Osteoblast (primary cell): ENCODE measurements at regions not wholly inside any gene's neighbourhood (a gene's known extent, or its start where the extent isn't known, plus 50 kb on each side); places are given as distances from the start of the nearest gene placed in this dataset.

Source experiments
- DNase-seq: peaks from one replicate; pipeline ENCODE4 v3.0.0; 2011; ENCODE audit warnings: low spot score, mixed read lengths; ENCODE audit not compliant: insufficient read length; ENCODE audit errors: missing footprints
- H2AFZ ChIP-seq: 2 replicates; pipeline ENCODE4 v1.6.0; 2011; ENCODE audit warnings: mild to moderate bottlenecking, low read length
- H3K27ac ChIP-seq: 2 replicates; pipeline ENCODE4 v1.5.1; 2011; ENCODE audit warnings: mild to moderate bottlenecking, low read depth, low read length, moderate library complexity
- H3K27me3 ChIP-seq: 2 replicates; pipeline ENCODE4 v1.6.0; 2012; ENCODE audit warnings: mild to moderate bottlenecking, control low read depth, inconsistent platforms, low read length, moderate library complexity; ENCODE audit not compliant: insufficient read depth
- H3K36me3 ChIP-seq: 2 replicates; pipeline ENCODE4 v1.5.1; 2011; ENCODE audit warnings: mild to moderate bottlenecking, low read length, control low read depth, moderate library complexity; ENCODE audit not compliant: insufficient read depth
- H3K4me1 ChIP-seq: 2 replicates; pipeline ENCODE4 v1.5.1; 2011; ENCODE audit warnings: mild to moderate bottlenecking, low read length, control low read depth, moderate library complexity; ENCODE audit not compliant: insufficient read depth
- H3K4me2 ChIP-seq: 2 replicates; pipeline ENCODE4 v1.6.0; 2011; ENCODE audit warnings: mild to moderate bottlenecking, low read length; ENCODE audit not compliant: insufficient read depth
- H3K4me3 ChIP-seq: fragments of 200-600 bp; sonication (generic); 3 replicates; pipeline ENCODE4 v1.5.1; 2012; ENCODE audit warnings: mild to moderate bottlenecking, low read length, inconsistent platforms; ENCODE audit not compliant: insufficient read depth
- H3K79me2 ChIP-seq: 2 replicates; pipeline ENCODE4 v1.6.0; 2012; ENCODE audit warnings: mild to moderate bottlenecking, low read length, control low read depth, inconsistent platforms; ENCODE audit not compliant: insufficient read depth
- H3K9me3 ChIP-seq: 2 replicates; pipeline ENCODE4 v1.5.1; 2011; ENCODE audit warnings: low read depth, low read length, control low read depth
- H4K20me1 ChIP-seq: 2 replicates; pipeline ENCODE4 v1.6.0; 2012; ENCODE audit warnings: mild to moderate bottlenecking, low read length, control low read depth; ENCODE audit not compliant: insufficient read depth
- TF ChIP-seq, protein P1 (sequence below): IDR thresholded peaks from 2 replicates; pipeline ENCODE4 v1.5.1; 2011; ENCODE audit warnings: mild to moderate bottlenecking, low read depth, low read length, moderate library complexity; ENCODE audit errors: extremely low read depth

DNA sequence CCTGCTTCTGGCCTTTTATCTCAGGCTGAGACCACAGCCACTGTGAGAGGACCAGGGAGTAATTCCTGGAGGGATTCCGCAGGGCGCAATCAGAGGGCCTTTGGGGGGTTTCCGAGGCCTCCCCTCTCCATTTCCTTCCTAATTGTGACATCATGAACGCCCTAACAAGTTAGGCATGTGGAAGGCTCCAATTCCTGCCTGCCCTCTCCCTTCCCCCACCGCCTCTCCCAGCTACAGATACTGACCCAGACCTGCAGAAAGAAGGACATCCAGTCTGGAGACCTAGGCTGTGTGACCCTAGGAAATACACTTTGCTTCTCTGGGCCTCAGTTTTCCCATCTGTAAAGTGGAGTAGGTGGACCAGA is 637.9 kb downstream of the MED13L start:
- no peak overlapping the region for H3K4me2 ChIP-seq
- DNase-seq: no peak
- no peak overlapping the region for H2AFZ ChIP-seq
- H3K27ac ChIP-seq: no peak overlapping the region
- no peaks in the 10 kb centered on the region for H3K4me1 ChIP-seq
- no peaks in the 10 kb centered on the region for H3K36me3 ChIP-seq
- TF ChIP-seq, protein P1, sequence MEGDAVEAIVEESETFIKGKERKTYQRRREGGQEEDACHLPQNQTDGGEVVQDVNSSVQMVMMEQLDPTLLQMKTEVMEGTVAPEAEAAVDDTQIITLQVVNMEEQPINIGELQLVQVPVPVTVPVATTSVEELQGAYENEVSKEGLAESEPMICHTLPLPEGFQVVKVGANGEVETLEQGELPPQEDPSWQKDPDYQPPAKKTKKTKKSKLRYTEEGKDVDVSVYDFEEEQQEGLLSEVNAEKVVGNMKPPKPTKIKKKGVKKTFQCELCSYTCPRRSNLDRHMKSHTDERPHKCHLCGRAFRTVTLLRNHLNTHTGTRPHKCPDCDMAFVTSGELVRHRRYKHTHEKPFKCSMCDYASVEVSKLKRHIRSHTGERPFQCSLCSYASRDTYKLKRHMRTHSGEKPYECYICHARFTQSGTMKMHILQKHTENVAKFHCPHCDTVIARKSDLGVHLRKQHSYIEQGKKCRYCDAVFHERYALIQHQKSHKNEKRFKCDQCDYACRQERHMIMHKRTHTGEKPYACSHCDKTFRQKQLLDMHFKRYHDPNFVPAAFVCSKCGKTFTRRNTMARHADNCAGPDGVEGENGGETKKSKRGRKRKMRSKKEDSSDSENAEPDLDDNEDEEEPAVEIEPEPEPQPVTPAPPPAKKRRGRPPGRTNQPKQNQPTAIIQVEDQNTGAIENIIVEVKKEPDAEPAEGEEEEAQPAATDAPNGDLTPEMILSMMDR: no peak
- H3K79me2 ChIP-seq: no peaks in the 10 kb centered on the region
- no peak overlapping the region for H3K4me3 ChIP-seq
- H4K20me1 ChIP-seq: no peaks in the 10 kb centered on the region
- H3K9me3 ChIP-seq: no peaks in the 10 kb centered on the region
- H3K27me3 ChIP-seq: no peaks in the 10 kb centered on the region

DNA sequence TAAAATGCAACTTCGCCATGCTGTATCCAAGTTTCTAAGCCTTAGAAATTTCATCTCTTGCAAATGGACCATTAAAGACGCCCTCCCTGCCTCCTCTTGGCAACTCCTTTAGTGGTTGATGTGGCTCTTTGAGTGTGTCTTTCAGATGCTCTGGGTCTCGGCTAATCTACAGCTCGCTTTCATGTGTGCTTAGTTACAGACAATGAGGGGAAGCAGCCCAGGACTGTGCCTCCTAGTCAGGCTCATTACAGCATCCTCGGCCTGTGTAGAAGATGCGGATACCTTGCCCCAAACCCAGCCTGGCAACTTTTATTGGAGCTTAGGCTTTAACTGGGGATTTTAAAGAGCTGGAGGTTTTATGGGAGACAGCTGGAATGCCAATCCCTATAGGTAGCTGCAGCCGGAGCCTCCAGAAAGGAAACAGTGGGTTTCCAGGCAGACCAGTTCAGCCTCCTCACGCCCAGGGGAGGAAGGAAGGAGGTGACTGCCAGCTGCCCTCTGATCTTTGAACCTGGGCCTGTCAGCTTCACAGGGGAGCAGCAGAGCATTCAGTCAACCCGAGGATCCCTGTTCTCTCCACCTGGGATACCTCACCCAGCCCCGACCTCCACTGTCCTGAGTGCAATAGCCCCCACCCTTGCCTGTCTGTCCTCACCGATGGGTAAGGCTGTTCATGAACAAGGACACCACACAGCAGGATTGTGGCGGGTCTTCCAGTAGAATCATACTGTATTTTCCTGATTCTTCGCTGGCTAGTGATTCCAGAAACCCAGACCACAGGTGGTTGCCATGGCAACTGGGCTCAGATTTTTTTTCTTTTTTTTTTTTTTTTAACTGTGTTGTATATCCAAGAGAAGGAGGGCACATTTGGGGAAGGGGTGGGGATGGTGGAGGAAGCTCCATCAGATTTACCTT is 638.5 kb downstream of the MED13L start:
- Histone ChIP-seq H3K4me3 (no peak overlapping the region), H2AFZ (no peak overlapping the region), H3K4me2 (no peak overlapping the region)

DNA sequence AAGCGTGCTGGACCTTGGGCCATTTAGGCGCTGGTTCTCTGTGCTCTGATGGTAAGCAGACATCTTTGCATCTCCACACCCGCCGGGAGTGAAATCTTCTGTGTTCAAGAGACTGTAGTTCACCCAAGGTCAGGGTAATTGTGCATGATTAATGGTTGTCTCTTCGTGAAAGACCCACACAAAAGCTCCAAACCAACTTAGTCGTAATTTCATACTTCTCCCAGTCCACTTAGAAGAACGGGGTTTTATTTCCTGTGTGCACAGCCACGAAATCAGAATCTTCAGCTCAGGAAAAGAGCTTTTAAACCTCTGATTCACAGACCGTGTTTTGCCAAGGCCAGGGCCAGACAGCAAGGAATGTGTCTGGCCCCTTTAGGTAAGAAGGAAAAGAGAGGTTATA is 640.9 kb downstream of the MED13L start:
- Histone ChIP-seq H3K9me3 (no peaks in the 10 kb centered on the region), H4K20me1 (no peaks in the 10 kb centered on the region), H3K27me3 (no peaks in the 10 kb centered on the region), H3K36me3 (no peaks in the 10 kb centered on the region), H3K27ac (no peak overlapping the region), H3K4me2 (no peak overlapping the region), H3K4me3 (no peak overlapping the region), H3K79me2 (no peaks in the 10 kb centered on the region), H2AFZ (no peak overlapping the region), H3K4me1 (no peaks in the 10 kb centered on the region)
- TF ChIP-seq, protein P1: no peak
- DNase-seq: no peak

More for the DNA sequence above, 638.5 kb downstream of the MED13L start:
- Histone ChIP-seq H3K4me1 (no peaks in the 10 kb centered on the region), H3K79me2 (no peaks in the 10 kb centered on the region), H3K27ac (no peak overlapping the region), H3K9me3 (no peaks in the 10 kb centered on the region), H3K36me3 (no peaks in the 10 kb centered on the region), H3K27me3 (no peaks in the 10 kb centered on the region), H4K20me1 (no peaks in the 10 kb centered on the region)
- peak; percentile 73 for DNase-seq
- TF ChIP-seq, protein P1: no peak

DNA sequence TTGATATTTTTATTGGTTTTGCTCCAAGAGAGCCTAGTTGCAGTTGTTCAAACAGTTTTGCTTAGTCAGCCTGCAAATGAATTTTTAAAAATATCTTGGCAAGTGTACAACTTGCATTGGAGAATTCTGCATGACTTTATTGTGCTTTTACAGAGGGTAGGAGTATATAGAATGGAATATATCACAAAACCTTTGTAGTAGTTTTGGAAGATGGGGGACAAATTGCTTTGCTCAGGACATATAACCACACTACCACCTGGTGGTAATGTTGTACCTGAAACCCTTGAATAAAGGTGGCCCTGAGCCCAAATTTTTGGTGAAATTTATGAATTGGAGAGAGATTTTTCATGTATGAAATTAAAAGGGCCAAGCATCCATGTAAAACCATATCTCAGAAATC is 645.2 kb downstream of the MED13L start:
- Histone ChIP-seq H4K20me1 (no peaks in the 10 kb centered on the region), H3K27me3 (no peaks in the 10 kb centered on the region), H3K36me3 (no peaks in the 10 kb centered on the region), H3K4me1 (no peaks in the 10 kb centered on the region), H3K4me3 (no peak overlapping the region), H3K4me2 (no peak overlapping the region), H3K79me2 (no peaks in the 10 kb centered on the region), H3K27ac (no peak overlapping the region), H2AFZ (no peak overlapping the region), H3K9me3 (no peaks in the 10 kb centered on the region)
- TF ChIP-seq, protein P1: peak; percentile 13
- DNase-seq: no peak
